Pons (tissue), 1 donor: ENCODE measurements at regions not wholly inside any gene's neighbourhood (a gene's known extent, or its start where the extent isn't known, plus 50 kb on each side); places are given as distances from the start of the nearest gene placed in this dataset.
A peak's percentile ranks its signal among the peaks of the same experiment; 100 is the strongest.
"Not testable (repeated sequence)": the region's sequence is repeated elsewhere in the genome, so short reads cannot be mapped to it uniquely, and the experiment has no call there.

Experiments used
- DNase-seq: peaks from one replicate; pipeline ENCODE4 v3.0.0-alpha.2; 2016; ENCODE audit warnings: low spot score

DNA sequence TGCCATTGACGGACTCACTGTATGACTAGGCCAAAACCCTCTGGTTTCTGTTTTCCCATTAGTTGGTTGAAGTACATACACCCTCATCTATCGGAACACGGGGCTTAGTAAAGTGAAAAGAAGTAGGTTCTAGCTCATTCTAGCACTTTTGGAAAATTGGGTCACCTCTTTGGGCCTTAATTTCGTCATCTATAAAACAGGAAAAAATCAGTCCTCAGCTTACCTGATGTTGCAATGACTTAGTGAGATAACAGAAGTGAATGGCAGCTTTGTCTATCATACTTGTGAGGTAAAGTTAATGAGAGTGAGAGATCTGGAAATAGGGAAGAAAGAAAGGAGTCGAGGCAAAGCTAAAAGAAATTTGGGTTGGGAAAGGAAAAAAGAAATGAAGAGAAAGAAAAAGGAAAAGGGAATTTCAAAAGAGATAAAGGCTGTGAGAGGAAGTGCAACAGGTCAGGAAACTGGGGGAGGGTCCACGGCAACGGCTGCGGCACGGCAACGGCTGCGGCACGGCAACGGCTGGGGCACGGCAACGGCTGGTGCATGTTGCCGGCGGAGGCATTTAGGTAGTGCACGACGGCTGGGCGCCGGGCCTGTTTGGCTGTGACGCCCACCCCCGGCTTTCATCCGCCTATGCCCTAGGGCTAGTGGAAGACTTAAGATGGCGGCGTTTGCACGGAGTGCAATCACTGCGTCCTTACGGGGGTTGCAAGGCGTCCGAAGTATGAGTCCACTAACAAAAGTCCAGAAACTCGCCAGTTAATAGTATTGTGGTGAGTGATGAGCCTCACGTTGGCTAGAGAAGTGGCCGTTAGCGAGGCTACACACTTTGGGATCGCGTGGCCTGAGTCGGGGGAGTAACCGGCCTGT lies 91.4 kb upstream of the XIST start:
- peak; percentile 70 for DNase-seq

DNA sequence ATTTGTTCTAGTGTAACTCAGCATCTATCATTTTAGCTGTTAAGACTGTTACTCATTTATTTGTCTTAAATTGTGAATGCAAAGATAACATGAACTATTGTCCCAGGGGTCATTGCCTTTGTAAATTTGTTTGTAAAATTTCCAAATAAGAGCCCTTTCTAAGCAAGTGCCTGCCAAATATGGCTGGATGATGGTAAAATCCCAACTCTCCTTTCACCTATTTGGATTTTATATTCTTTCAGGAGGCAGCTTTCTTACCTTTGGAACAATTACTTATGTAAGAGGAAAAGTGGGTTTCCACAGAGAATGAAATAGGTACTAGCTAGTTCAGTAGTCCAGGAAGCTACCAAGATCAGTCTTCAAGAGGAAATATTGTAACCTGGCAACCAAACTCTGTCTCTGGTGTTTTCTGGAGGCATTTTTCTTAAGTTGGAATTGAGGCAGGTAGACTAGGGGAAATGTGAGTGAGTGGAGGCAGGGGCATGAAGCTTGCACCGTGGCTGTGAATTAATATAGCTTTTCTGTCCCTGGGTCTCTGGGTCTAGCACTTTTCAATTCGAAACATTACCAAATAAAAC lies 88.5 kb upstream of the XIST start:
- DNase-seq: no peak

DNA sequence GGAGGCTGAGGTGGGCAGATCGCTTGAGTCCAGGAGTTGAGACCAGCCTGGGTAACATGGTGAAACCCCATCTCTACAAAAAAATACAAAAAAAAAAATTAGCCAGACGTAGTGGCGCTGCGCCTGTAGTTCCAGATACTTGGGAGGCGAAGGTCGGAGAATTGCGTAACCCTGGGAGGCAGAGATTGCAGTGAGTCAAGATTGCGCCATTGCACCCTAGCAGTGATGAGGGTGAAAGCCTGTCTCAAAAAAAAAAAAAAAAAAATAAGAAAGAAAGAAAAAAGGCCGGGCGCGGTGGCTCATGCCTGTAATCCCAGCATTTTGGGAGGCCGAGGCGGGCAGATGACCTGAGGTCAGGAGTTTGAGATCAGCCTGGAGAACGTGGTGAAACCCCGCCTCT lies 85.3 kb upstream of the XIST start:
- DNase-seq: not testable (repeated sequence)

DNA sequence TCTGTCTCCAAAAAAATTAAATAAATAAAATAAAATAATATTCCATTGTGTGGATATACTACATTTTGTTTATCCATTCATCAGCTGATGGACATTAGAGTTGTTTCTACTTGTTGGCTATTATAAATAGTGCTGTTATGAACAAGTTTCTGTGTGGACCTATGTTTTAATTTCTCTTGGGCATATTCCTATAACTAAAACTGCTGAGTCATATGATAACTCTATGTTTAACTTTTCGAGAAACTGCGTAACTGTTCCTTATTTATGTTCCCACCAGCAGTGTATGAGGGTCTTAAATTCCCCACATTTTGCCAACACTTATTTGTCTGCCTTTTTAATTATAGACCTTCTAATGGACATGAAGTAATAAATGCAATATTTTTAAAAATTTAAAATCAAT lies 80.0 kb upstream of the XIST start:
- DNase-seq: no peak

DNA sequence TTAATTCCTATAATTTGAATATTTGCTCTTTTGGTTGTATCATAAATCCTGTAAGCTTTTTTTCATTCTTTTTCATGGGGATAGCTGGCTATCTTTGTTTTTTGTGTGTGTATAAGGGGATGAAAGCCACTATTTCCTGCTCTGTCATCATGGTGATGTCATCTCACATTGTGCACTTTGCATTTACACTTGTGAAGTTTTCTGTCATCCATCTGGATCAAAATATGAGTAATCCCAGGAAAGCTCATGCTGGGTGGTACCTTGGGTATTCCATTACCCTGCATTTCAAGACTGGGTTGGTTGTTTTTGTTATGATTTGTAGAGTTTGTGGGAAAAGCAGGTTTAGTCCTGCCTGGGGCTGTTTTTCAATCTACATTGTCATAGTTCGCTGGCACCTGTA lies 77.8 kb upstream of the XIST start:
- no peak for DNase-seq

DNA sequence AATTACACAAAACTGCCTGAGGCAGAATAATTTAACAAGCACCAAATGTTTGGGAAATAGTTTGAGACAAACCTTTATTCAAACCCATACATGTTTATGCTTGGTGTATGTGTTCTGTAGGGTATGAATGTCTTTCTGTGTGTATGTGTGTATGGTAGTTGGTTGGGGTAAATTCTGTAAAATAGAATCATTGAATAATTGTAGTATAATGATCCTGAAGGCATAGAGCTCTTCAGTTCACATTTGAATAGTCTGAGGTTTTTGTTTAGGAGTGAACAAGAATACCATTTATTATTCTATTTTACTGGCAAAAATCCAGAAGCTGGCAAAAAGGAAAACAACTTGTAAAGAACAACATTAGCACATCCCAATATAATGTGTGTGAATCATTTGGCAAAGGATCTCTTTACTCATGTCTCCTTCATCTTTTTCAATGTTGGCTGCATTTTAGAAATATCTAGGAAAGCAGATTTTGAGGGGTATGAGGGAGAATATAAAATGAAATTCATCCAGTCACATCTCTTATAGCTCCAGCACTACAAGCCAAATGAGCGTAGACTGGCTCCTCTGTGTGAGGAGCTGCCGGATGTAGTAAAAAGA lies 70.4 kb upstream of the XIST start:
- DNase-seq: peak; percentile 43

DNA sequence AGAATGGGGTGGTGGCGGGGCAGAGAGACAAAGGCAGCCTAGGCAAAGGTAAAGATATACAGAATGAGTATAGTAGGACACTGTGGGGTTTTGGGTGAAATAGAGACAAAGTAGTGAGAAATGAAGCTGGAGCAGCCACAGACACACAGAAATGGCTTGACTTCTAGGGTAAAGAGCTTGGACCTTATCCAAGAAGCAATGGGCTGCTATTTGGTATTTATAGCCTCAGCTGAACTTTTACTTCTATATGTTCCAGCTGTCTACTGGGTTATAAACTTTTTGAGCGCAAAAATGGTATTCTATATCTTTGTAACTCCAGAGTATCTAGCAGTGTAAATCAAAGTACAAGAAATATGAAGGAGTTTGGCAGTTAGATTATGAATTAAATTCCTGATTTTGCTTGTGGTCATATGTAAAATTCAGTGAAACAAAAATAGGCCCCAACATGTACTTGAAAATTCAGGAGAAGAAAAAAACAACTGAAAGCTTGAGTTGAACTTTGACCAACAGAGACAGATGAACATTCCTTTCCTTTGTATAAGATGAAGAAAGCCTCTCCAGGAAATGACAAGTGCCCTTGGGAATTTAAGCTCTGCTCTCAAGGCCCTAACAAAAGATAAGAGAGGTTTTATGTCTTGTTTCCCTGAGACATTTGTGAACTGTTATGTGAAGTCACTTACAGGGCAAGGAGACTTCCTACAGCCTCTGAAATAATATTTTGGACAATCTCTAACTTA lies 64.6 kb upstream of the XIST start:
- DNase-seq: no peak

DNA sequence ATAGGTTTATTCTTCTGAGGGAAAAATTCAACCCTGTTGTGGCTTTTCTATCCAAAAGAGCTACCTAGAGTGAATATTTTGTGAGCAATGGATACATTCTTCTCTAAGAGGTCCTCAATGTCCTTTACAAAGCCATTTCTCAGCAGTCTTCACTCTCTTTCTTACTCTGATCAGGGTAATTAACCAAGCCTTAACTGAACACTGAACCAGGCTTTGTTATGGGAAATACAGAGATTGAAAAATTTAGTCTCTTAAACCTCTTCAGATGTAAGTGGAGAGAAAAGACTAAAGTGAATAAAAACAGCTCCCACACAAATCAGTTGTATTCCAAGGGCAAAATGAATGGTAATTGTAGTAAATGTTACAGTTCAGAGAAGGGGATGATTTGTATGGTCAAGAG lies 64.0 kb upstream of the XIST start:
- no peak for DNase-seq

DNA sequence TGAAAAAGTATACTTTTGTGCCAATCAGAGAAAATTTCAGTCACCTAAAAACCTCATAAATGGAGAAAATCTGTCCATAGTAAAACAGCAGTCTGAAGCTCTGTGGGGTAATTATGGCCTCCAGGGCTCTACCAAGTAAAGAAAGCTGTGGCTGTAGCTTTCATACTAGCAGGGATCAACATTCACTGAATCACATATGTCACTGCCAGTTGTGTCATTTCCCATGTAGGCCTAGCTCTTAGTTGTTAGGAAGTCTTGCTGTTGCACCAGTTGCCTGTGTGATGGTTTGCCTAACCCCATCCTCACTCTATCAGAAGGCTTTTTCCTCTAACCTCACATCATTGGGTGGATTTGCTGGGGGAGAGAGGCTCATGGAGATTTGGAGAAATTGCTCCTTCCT lies 62.3 kb upstream of the XIST start:
- DNase-seq: not testable (repeated sequence)

DNA sequence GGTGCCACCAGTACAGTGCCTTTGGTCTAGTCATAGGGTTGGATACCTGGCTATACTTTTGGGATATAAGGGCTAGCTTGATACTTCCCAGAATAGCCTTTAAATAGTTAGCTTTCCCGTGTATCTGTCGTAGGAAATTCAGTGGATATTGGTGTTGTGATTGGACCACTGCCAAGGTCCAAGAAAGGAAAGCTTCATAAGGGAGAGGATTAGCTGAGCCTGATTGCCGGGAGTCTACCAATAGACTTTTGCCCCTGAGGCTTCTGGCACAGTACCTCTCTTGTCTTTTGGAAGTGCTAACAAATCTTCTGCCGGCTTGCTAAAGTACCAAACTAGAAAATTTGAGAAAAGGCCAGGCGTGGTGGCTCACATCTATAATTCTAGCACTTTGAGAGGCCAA lies 61.1 kb upstream of the XIST start:
- DNase-seq: no peak

DNA sequence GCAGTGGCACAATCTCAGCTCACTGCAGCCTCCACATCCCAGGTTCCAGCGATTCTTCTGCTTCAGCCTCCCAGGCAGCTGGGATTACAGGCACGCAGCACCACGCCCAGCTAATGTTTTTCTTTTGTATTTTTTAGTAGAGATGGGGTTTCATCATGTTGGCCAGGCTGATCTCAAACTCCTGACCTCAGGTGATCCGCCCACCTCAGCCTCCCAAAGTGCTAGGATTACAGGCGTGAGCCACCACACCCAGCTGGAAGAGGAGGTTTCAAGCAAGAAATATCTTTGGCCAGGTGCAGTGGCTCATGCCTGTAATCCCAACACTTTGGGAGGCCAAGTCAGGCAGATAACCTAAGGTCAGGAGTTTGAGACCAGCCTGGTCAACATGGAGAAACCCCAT lies 59.4 kb upstream of the XIST start:
- not testable (repeated sequence) for DNase-seq

DNA sequence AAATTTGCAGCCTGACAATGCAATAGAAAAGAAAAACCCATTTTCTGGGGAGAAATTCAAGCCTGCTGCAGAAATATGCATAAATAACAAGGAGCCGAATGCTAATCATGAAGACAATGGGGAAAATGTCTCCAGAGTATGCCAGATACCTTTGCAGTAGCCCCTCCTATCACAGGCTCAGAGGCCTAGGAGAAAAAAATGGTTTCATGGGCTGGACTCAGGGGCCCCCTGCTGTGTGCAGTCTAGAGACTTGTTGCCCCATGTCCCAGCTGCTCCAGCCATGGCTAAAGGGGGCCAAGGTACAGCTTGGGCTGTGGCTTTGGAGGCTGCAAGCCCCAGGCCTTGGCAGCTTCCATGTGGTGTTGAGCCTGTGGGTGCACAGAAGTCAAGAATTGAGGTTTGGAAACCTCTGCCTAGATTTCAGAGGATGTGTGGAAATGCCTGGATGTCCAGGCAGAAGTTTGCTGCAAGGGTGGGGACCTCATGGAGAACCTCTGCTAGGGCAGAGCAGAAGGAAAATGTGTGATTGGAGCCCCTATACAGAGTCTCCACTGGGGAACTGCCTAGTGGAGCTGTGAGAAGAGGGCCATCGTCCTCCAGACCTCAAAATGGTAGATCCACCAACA lies 53.3 kb upstream of the XIST start:
- DNase-seq: not testable (repeated sequence)

DNA sequence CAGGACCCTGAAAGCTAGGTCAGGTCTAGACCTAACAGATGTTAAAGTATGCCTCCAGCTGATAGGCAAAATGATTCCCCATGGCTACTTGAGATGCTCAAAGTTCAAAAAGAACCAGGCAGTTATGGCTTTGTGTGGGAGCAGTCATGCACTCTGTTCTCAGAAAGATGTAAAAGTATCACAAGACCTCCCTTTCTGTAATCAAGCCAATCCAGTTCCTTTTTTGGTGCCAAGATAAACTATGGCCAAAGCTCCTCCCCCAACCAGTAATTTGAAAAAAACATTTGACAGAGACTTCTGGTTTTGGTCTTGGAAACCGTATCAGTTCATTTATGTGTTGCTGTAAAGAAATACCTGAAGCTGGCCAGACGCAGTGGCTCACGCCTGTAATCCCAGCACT lies 51.4 kb upstream of the XIST start:
- DNase-seq: no peak
